ENCODE measurements at regions not wholly inside any gene's neighbourhood (a gene's known extent, or its start where the extent isn't known, plus 50 kb on each side); places are given as distances from the start of the nearest gene placed in this dataset.

- Histone ChIP-seq H2AK5ac (ENCODE audit: insufficient read length, low read length) (no peak overlapping the region), H3K23ac (ENCODE audit: insufficient read length, low read depth, low read length) (no peak overlapping the region), H4K8ac (replicated peaks; ENCODE audit: insufficient read length, low read depth, low read length) (no peak overlapping the region), H3K56ac (ENCODE audit: insufficient read length, low read depth, low read length) (no peak overlapping the region), H3K79me2 (ENCODE audit: insufficient read depth, low read length) (no peaks in the 10 kb centered on the region), H3K27me3 (ENCODE audit: insufficient read depth, low read length) (no peaks in the 10 kb centered on the region), H3K18ac (ENCODE audit: insufficient read length, low read depth, low read length) (no peak overlapping the region), H2BK20ac (ENCODE audit: low read depth, low read length, poor library complexity, severe bottlenecking) (no peak overlapping the region), H2BK120ac (ENCODE audit: low read depth, low read length, poor library complexity, severe bottlenecking) (no peak overlapping the region), H3K79me1 (ENCODE audit: insufficient read depth, low read depth, low read length, poor library complexity, severe bottlenecking) (no peaks in the 10 kb centered on the region), H3K4ac (ENCODE audit: low read depth, low read length) (no peak overlapping the region), H3K9me3 (ENCODE audit: control insufficient read depth, low read depth, low read length) (no peaks in the 10 kb centered on the region), H3T11ph (ENCODE audit: low read length) (no peak overlapping the region), H3K23me2 (ENCODE audit: insufficient read length, low read depth, low read length, poor library complexity, severe bottlenecking) (no peaks in the 10 kb centered on the region), H4K20me1 (ENCODE audit: control insufficient read depth, insufficient read depth, insufficient read length) (no peaks in the 10 kb centered on the region), H4K5ac (ENCODE audit: insufficient read length, low read depth, low read length) (no peak overlapping the region), H2BK15ac (ENCODE audit: low read depth, low read length) (no peak overlapping the region), H3K9ac (ENCODE audit: extremely low read depth, insufficient read length, low read length) (no peak overlapping the region), H3K27ac (ENCODE audit: insufficient read length, low read depth, low read length) (no peak overlapping the region), H3K4me1 (ENCODE audit: insufficient read depth, low read length) (no peaks in the 10 kb centered on the region), H2BK5ac (ENCODE audit: insufficient read length, low read length) (no peak overlapping the region), H2BK12ac (ENCODE audit: insufficient read length, low read depth, low read length) (no peak overlapping the region), H3K14ac (ENCODE audit: insufficient read depth, low read length) (no peak overlapping the region), H2AFZ (ENCODE audit: low read length) (no peak overlapping the region), H4K91ac (ENCODE audit: insufficient read length, low read depth, low read length) (no peak overlapping the region), H3K4me2 (ENCODE audit: insufficient read depth, insufficient read length, low read length) (no peak overlapping the region)
- Mint-ChIP-seq H3K9me3 (no peaks in the 10 kb centered on the region), H3K4me1 (peaks cover 6 to 9% of the 10 kb centered on the region in 2 experiments; a peak in 3 of 4 replicates), H3K36me3 (ENCODE audit: insufficient read depth in 1 of 3, low read depth in 3 of 3) (no peaks in the 10 kb centered on the region), H3K27ac (no peak overlapping the region; a peak in 1 of 7 replicates), H3K27me3 (ENCODE audit: low read depth) (no peaks in the 10 kb centered on the region), H3K4me3 (no peak overlapping the region)
- TF ChIP-seq CTCF (conservative IDR thresholded peaks at IDR 0.05) = peak; percentile 48; the same call in 2 of the 3 replicates
- no peak for DNase-seq
- no CpG with 5 or more reads among the region's 2 CpGs for WGBS (ENCODE audit: extremely low coverage, insufficient read length, low lambda C conversion rate)
Measured at GRCh38 chr9:19641046-19641445, 147.8 kb downstream of the SLC24A2 start.
